ENCODE measurements at regions not wholly inside any gene's neighbourhood (a gene's known extent, or its start where the extent isn't known, plus 50 kb on each side); places are given as distances from the start of the nearest gene placed in this dataset.
"Not testable (repeated sequence)": the region's sequence is repeated elsewhere in the genome, so short reads cannot be mapped to it uniquely, and the experiment has no call there.

DNA sequence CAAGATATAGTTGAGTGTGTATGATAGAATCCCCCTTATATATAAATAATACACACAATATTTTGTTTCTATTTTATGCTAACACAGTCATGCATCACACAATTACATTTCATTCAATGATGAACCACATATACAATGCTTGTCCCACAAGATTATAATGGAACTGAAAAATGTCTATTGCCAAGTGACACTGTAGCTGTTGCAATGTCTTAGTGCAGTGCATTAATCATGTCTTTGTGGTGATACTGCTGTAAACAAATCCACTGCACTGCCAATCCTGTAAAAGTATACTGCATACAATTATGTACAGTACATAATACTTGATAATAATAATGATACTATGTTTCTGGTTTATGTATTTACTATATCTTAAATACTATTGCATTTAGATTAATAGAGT is 512.1 kb upstream of the CNTN3 start:
- no peak for DNase-seq (ENCODE audit: low spot score)

DNA sequence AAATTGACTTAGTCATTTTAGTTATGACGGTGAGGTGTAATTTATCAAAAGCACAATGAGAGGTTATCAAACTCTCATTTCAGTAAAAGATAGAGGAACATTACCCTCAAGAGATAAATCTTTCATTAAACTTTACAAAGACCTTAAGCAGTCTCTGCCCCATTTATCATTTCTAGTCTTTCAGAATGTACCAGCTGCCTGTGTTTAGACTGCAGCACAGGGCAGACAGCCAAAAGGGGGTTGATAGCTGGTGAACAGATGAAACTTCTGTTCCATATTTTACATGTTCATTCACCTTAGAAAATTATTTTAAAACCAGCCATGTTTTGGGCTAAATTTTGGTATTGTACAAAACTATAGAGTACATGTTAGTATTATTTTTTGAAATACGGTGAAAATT is 514.6 kb upstream of the CNTN3 start:
- no peak for DNase-seq (ENCODE audit: low spot score)

DNA sequence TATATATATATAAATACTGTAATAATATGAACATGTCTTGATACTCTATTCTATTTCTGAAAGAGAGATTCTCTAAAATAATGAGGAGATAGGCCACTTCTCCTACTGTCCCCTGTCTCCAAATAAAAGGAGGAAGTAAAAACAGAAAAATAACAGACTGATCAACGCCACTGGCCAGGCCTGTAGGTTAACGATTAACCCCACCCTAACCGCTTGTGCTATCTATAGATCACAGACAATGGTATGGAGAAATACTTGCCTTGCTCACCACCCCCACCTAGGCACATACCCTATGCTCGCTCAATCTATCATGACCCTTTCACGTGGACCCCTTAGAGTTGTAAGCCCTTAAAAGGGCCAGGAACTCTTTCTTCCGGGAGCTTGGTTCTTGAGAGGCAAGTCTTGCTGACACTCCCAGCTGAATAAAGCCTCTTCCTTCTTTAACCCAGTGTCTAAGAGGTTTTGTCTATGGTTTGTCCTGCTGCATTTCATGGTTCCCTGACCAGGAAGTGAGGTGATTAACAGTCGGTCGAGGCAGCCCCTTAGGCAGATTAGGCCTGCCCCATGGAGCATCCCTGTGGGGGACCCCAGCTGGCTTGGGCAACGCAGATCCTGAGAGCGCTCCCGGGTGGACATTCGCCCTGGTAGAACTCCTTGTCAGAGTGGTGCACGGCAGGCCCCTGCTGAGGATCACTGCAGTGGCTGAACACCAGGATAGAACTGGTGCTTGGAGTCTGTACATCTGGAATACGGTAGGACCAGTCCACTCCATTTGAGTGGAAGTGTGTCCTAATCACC is 521.8 kb upstream of the CNTN3 start:
- DNase-seq (ENCODE audit: low spot score) = peak; percentile 13

DNA sequence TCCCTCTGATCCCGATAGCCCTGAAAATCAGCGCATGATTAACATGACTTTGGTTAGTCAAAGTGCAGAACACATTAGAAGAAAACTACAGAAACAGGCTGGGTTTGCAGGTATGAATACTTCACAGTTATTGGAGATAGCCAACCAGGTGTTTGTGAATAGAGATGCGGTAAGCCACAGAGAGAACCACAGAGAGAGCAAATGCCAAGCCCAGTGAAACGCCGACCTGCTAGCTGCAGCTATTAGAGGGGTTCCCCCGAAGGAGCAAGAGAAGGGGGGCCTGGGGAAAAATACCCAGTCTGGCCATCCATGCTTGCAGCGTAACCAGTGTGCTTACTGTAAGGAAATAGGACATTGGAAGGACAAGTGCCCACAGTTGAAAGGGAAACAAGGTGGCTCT is 523.9 kb upstream of the CNTN3 start:
- DNase-seq (ENCODE audit: low spot score) = no peak

DNA sequence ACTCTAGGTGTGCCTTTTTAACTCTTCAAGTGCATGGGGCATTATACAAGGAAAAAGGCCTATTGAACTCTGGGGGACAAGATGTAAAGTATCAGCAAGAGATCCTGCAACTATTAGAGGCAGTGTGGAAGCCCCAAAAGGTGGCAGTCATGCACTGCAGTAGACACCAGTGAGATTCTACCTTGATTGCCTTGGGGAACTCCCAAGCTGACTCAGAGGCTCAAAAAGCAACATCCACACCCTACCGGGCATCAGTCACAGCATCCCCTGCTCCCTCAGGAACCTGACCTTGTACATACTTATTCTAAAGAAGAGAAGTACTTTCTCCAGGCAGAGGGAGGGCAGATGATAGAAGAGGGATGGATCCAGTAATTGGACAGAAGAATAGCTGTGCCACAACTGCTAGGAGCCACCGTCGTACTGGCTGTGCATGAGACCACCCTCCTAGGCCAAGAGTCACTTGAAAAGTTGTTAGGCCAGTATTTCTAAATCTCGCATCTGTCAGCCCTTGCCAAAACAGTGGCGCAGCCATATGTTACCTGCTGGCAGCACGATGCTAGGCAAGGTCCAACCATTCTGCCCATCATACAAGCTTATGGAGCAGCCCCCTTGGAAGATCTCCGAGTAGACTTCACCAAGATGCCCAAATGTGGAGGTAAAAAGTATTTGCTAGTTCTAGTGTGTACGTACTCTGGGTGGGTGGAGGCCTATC is 523.1 kb upstream of the FRG2C start:
- DNase-seq (ENCODE audit: low spot score) = no peak

DNA sequence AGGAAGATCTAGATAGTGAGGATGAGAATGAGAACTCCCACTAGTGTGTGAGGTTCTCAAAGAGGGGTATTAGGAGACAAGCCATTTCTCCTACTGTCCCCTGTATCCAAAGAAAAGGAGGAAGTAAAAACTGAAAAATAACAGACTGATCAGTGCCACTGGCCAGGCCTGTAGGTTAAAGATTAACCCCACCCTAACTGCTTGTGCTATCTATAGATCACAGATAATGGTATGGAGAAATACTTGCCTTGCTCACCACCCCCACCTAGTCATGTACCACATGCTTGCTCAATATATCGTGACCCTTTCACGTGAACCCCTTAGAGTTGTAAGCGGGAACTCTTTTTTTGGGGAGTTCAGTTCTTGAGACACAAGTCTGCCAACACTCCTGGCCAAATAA is 519.7 kb upstream of the FRG2C start:
- DNase-seq (ENCODE audit: low spot score) = no peak

DNA sequence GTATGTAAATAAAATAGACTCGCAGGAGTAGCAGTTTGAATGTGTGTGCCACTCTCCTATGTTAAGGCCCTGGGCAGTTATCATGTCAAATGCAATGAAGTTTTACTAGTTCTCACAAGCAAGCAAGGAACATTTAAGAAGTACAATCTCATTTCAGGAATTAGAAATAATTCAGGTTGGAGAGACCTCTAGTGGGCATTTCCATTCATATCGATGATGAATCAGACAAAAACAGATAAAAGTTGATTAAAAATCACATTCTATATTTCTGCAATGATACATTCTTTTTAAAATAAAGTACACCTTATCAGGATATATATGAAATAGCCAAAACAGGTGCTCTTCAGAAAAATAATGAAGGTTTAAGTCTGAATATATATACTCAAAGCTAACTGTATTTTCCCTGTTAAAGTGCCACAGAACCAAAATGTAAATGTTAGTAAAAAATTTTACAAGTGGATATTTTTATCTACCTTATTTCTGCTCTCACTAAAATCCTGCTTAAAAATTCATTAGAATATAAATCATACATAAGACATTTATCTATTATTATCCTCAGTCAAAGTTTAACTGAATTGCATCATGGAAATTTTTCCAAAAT is 492.4 kb upstream of the FRG2C start:
- no peak for DNase-seq (ENCODE audit: low spot score)

DNA sequence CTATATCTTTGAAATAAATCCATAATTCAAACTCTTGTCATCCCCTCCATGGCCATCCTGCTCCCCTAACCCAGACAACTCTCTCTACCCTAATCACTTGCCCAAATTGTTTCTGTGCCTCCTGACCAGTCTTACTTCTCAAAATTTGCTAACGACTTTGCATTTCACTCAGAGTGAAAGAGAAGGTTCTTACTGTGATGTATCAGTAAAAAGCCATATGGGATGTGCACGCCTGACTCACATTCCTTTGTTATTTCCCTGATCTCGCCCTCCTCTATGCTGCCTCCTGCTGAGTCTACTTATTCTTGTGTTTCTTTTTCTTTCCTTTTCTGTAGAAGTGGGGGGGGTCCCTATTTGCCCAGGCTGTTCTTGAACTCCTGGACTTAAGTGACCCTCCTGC is 487.2 kb upstream of the FRG2C start:
- no peak for DNase-seq (ENCODE audit: low spot score)

DNA sequence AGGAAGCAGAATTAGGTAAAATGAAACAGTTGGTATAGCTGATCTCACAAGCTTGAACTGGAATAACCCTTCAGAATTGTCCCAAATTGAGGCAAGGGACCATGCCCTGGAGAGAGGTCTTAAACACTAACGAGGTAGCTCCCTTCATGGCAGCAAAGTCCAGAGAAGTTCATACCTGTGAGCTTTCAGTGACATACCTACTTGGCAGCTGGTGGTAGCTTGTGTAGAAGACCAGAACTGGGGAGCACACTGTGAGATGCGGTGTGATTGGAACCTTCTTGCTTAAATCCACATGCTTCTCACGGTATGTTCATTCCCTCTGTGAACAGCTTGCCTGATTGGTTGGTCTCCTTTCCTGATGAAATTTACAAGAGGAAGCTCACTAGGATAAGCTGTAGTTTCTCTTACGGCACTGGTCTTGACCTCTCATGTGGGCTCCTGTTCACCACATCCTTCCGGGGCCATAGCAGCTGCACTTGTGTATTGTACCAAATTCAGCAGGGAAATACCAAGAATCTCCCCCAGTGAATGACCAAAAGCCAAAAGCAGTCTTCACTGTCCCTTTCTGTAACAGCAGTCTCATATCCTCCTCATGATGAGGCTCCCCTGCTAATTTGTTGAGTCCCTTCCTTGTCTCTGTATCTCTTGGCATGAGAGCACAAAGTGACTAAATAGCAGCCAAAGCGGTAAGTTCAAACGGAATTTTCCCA is 483.7 kb upstream of the FRG2C start:
- no peak for DNase-seq (ENCODE audit: low spot score)

DNA sequence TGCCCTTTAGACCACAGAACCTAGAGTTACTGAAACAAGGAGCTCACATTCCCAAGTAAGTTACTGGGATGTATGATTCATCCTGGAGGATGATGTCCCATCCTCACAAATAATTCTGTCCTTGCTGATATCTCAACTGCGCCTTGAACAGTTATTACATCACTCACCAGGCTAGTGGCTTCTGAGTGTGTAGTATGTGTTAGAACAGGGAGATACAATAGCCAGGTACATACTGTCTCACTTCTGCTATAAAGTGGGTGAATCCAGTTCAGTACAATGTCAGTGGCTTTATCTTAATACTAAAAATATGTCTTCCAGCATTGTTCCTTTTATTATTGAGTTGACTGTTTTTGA is 483.2 kb upstream of the FRG2C start:
- no peak for DNase-seq (ENCODE audit: low spot score)

DNA sequence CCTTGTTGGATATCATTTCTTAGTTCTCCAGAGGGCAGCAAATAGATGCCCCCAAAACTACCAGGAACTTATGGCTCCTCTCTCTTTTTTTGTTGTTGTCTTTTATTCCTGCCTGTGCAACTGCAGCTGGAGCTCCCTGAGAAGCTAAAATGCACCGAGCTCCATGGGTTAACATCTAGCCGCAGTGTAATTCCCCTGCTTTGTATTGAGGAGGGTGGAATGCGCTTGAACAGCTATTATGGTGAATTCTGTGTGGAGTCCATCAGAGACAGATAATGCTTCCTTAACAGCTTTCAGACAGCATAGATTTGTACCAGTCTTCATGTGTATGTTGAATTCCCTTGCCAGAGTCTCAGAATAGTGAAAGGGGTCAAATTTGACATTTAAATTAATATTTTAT is 475.2 kb upstream of the FRG2C start:
- no peak for DNase-seq (ENCODE audit: low spot score)

DNA sequence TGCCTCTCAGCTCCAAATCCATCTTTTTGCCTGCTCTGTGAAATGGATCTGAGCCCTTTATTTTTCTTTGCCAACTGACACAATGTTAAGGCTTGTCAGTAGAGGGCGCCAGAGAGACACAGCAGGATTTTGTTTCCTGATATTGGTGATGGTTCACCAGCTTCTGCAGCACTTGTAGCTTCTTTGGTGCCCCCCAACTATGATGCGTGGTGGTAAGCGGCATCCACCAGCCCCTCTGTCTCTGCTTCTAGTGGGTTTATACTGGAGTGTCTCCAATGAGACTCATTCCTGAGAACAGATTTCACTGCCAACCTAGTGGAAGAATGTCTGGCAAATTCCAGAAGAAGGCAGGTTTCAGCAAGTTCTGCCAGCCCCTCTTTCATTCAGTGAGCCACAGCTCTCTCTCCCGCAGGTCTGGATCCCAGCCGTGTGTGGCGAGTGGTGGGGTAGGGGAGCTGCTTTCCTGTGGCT is 471.9 kb upstream of the FRG2C start:
- peak; percentile 23 for DNase-seq (ENCODE audit: low spot score)

DNA sequence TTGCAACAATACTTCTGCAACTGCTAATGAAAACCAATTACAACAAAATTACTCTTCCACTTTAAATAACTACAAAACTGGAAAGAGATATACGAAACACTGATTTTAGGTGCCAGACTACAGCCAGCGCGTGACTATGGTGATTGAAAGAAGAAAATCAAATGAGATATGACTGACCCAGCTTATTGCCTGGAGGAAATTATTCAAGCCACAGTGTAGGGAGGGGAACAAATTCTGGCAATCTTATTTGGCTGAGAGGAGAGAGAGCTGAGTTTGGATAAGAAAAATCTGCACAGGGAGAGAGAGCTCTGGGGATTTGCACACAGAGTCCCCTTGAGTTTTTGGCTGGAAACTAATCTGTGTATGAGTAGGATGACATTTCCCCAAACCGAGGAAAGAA is 470.3 kb upstream of the FRG2C start:
- no peak for DNase-seq (ENCODE audit: low spot score)

DNA sequence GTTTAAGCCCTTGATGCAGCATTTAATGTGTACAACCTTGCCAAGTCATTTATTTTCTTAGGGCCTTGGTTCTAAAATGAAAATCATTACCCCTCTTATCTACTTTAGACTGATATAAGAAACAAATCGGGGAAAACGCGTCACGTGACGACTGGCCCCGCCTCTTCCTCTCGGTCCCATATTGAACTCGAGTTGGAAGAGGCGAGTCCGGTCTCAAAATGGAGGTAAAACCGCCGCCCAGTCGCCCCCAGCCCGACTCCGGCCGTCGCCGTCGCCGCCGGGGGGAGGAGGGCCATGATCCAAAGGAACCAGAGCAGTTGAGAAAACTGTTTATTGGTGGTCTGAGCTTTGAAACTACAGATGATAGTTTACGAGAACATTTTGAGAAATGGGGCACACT is 449.8 kb upstream of the FRG2C start:
- DNase-seq (ENCODE audit: low spot score) = not testable (repeated sequence)

DNA sequence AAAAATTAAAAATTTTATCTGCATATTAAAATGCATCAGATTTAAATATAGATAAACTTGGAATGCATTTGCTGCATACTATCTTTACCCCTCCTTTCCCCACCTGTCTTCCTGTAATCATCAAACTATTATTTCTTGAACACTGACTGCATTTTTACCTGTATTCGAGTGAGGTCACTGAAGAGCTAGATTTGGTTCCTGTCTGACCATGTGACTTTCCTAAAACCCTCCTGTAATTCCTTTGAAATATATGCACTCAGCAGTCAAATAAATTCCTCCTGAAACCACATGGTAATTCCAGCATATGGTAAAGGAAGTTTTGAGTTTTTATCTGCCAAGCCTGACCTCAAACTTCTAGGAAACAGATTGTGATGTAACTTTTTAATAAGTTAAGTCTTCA is 445.6 kb upstream of the FRG2C start:
- DNase-seq (ENCODE audit: low spot score) = no peak

DNA sequence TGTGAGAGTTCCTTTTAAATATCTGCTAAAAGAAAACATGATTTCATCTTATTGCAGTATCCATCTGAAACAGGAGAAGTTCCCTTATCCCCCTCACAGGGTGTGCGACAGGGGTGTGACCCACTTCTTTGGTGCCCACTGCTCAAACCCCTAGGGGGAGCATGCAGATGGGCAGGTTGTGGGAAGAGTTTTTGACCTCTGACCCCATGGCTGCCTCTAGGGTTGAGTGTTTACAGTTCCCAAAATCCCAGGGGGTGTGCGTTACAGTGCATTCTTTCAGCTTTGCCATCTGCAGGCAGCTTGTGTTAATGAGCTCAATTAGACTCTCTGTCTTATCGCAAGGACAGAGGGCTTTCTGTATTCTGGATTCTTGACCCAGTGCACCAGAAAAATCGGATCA is 443.2 kb upstream of the FRG2C start:
- DNase-seq (ENCODE audit: low spot score) = no peak

DNA sequence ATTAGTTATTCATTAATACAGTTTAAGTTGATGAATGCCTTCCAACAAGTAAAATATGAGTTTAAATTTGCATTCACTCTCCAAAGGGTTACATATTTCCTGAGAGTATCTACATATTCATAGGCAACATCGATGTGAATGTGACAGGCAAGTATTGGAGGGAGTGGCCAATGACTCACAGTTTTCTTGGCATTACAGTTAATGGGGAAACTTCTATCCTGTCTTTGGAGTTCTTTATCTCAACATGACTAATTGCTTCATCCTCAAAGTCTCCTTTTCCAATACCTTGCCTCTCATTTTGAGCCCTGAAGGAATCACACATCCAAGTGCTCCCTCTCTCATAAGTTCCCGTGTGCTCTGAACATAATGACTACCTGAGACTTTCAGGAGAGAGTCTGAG is 439.7 kb upstream of the FRG2C start:
- no peak for DNase-seq (ENCODE audit: low spot score)

DNA sequence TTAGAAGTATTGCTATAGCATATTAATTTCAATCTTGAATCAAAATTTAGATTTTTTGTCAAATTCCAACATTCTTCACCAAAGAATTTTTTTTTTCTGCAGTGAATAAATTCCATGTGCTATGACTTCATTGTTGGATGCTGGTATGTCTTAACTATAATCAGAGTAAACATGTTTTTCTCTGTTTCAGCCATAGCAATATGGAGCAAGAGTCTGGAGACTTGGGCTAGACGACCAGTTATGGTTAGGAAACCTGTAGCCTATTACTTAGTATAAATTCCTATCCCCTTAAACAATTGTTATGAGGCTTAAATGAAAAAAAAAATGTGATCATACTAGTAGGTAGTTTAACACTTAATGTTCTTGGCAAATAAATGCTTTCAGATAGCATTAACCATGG is 431.9 kb upstream of the FRG2C start:
- no peak for DNase-seq (ENCODE audit: low spot score)

DNA sequence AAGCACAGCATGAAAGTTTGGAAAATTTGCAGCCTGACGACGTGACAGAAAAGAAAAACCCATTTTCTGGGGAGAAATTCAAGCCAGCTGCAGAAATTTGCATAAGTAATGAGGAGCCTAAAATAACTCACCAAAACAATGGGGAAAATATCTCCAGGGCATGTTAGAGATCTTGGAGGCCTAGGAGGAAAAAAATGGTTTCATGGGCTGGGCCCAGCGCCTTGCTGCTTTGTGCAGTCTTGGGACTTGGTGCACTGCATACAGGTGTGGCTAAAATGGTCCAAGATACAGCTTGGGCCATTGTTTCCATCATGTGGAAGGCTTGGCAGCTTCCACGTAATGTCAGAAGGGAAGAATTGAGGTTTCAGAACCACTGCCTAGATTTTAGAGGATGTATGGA is 428.5 kb upstream of the FRG2C start:
- DNase-seq (ENCODE audit: low spot score) = no peak

DNA sequence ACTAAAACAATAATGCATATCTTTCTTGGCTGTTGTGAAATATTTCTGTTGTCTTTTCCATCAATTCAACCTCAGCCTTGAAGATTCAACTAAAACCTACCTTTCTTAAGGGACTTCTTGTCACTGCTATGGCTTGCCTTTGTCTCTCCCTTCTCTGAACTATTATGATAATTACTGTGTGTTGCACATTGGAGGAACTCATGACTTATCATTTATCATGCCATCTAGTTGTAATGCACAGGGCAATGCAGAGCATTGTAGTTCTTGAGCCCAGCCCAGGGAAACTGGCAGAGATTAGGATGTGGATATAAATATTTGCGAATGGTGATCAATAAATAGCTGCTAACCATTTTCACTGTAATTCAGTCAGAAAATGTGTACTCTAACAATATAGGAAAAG is 427.1 kb upstream of the FRG2C start:
- DNase-seq (ENCODE audit: low spot score) = no peak

DNA sequence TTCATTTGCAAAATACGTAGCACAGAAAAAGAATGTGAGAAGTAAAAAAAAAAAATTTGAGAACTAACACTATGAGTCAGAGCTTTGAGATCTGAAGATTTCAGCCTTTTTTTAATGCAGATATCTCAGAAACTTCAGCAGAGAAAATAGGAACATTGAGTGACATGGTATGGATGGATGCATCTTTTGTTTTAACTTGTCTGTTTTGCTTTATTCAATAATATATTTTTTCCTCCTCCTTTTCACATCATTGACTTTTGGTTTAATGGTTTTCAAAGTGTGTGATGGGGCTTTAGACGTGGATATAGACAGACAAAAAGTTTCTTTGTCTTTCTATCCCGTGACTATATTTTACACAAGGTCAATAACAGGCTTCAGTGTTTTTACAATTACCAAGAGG is 426.7 kb upstream of the FRG2C start:
- no peak for DNase-seq (ENCODE audit: low spot score)

DNA sequence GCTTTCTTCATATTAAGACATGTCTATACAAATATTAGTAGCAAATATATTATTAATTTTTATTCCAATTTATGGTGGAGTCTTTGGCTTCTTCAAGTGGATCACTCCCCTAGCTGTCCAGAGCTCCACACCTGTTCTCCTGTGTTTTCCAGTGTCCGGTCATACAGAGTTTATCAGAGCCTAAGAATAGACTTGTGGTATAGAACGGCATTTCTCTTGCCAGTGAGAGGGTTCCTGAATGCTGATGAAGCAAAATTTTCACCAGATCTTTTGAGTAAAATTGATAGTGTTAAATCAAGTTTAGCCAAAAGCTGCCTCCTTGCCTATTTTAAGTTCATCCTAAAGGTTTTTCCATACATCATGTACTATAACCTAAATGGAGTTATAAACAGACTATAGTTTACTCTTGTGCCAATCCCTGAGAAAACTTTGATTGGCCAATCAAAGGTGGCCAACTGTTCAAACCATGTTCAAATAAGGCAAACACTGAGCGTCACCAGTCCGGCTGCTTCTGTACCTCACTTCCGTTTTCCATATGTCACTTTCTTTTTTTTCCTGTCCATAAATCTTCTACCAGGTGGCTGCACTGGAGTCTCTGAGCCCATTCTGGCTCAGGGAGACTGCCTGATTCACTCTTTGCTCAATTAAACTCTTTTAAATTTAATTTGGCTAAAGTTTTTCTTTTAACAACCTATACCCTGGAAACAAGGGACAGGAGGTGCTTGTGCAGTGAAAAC is 422.7 kb upstream of the FRG2C start:
- not testable (repeated sequence) for DNase-seq (ENCODE audit: low spot score)
